Hepatocyte (in vitro differentiated cells): ENCODE measurements at regions not wholly inside any gene's neighbourhood (a gene's known extent, or its start where the extent isn't known, plus 50 kb on each side); places are given as distances from the start of the nearest gene placed in this dataset.

Experiments used
- DNase-seq: peaks from one replicate; pipeline ENCODE4 v3.0.0-alpha.2; 2016; ENCODE audit warnings: low spot score
- H2AFZ ChIP-seq: fragments of 200-600 bp; sonication (generic); 2 replicates; pipeline ENCODE4 v1.6.0; 2016; ENCODE audit warnings: antibody characterized with exemption, mild to moderate bottlenecking
- H3K27ac ChIP-seq: fragments of 200-600 bp; sonication (generic); 2 replicates; pipeline ENCODE4 v1.5.1; 2016; ENCODE audit warnings: mild to moderate bottlenecking
- H3K27me3 ChIP-seq: fragments of 200-600 bp; sonication (generic); 2 replicates; pipeline ENCODE4 v1.6.1; 2016
- H3K36me3 ChIP-seq: fragments of 200-600 bp; sonication (generic); replicated peaks from 2 replicates; pipeline ENCODE4 v1.5.1; 2016; ENCODE audit warnings: low read depth; ENCODE audit not compliant: insufficient read depth
- H3K4me1 ChIP-seq: fragments of 200-600 bp; sonication (generic); 2 replicates; pipeline ENCODE4 v1.5.1; 2016; ENCODE audit warnings: mild to moderate bottlenecking, moderate library complexity; ENCODE audit not compliant: insufficient read depth
- H3K4me2 ChIP-seq: fragments of 200-600 bp; sonication (generic); 2 replicates; pipeline ENCODE4 v1.6.0; 2016
- H3K4me3 ChIP-seq: fragments of 200-600 bp; sonication (generic); 2 replicates; pipeline ENCODE4 v1.5.1; 2016; ENCODE audit warnings: mild to moderate bottlenecking
- H3K79me2 ChIP-seq: fragments of 200-600 bp; sonication (generic); 2 replicates; pipeline ENCODE4 v1.6.0; 2017; ENCODE audit warnings: mild to moderate bottlenecking
- H3K9me2 ChIP-seq: fragments of 200-600 bp; sonication (generic); replicated peaks from 2 replicates; pipeline ENCODE4 v1.6.0; 2017; ENCODE audit warnings: mild to moderate bottlenecking; ENCODE audit not compliant: insufficient read depth
- H3K9me3 ChIP-seq: fragments of 200-600 bp; sonication (generic); 2 replicates; pipeline ENCODE4 v1.5.1; 2016; ENCODE audit warnings: low read depth, mild to moderate bottlenecking
- H4K20me1 ChIP-seq: fragments of 200-600 bp; sonication (generic); 2 replicates; pipeline ENCODE4 v1.6.0; 2016; ENCODE audit warnings: mild to moderate bottlenecking; ENCODE audit not compliant: insufficient read depth, poor library complexity, severe bottlenecking
- EZH2 ChIP-seq: fragments of 200-600 bp; sonication (generic); IDR thresholded peaks from 2 replicates; pipeline ENCODE4 v1.6.1; 2016; ENCODE audit warnings: antibody characterized with exemption, mild to moderate bottlenecking, borderline replicate concordance
- EZH2phosphoT487 ChIP-seq: fragments of 200-600 bp; sonication (generic); IDR thresholded peaks from one replicate; pipeline ENCODE4 v1.6.1; 2018; ENCODE audit warnings: antibody characterized with exemption, mild to moderate bottlenecking, low read depth, moderate library complexity; ENCODE audit not compliant: unreplicated experiment, severe bottlenecking
- WGBS: methylation state at CpG from one replicate; pipeline ENCODE4 v1.1.6; 2016; ENCODE audit warnings: low lambda C conversion rate; ENCODE audit errors: missing lambda C conversion rate; 5-methylcytosine and 5-hydroxymethylcytosine counted together
- TF ChIP-seq, protein P1 (sequence below): fragments of 200-600 bp; sonication (generic); IDR thresholded peaks from 2 replicates; pipeline ENCODE4 v1.5.1; 2016; ENCODE audit warnings: antibody characterized with exemption, mild to moderate bottlenecking; ENCODE audit not compliant: poor library complexity

DNA sequence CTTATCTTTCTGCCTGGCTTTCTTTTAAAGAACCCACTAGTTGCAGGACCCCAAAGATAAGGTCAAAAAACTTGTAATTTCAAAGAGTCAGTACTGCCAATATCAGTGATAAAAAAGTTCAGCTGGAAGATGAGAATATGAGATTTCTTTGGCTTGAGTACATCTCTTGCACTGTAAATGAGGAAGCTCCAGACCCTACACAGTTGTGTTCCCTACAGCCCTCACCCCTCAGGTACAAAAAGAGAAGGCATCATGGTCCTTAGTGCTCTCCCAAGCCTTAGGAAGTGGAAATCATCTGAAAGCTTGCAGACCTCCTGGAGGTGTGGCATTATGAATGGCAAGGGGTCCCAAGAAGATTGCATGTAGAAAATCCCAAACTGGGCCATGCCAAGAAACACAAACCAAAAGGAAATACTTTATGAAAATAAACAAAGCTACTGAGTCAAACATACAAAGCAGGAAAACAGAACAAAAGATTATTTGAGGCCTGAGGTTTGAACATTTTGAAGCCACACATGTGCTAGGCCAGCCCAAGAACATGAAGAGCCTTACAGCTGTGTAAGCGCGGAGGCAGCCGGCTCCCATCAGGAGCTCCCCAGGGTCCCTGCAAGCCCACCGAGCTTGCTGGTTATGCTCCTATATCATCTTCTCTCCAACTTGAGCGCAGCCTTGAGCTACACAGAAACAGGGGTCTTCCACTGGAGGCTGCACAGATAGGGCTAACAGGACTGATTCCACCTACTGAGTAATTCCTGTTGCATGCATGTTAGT, 217.0 kb downstream of the OSR1 start:
- 95% methylated on average over 5 of the region's 5 CpGs for WGBS
- peak overlapping the region; percentile 69 for H3K27ac ChIP-seq
- no peak overlapping the region for H3K4me3 ChIP-seq
- TF ChIP-seq, protein P1, sequence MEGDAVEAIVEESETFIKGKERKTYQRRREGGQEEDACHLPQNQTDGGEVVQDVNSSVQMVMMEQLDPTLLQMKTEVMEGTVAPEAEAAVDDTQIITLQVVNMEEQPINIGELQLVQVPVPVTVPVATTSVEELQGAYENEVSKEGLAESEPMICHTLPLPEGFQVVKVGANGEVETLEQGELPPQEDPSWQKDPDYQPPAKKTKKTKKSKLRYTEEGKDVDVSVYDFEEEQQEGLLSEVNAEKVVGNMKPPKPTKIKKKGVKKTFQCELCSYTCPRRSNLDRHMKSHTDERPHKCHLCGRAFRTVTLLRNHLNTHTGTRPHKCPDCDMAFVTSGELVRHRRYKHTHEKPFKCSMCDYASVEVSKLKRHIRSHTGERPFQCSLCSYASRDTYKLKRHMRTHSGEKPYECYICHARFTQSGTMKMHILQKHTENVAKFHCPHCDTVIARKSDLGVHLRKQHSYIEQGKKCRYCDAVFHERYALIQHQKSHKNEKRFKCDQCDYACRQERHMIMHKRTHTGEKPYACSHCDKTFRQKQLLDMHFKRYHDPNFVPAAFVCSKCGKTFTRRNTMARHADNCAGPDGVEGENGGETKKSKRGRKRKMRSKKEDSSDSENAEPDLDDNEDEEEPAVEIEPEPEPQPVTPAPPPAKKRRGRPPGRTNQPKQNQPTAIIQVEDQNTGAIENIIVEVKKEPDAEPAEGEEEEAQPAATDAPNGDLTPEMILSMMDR: no peak
- TF ChIP-seq EZH2 (no peak), EZH2phosphoT487 (no peak)
- no peak overlapping the region for H2AFZ ChIP-seq
- no peak for DNase-seq
- H3K9me3 ChIP-seq: no peaks in the 10 kb centered on the region
- no peak overlapping the region for H3K4me2 ChIP-seq
- no peaks in the 10 kb centered on the region for H3K27me3 ChIP-seq
- no peaks in the 10 kb centered on the region for H4K20me1 ChIP-seq
- no peaks in the 10 kb centered on the region for H3K9me2 ChIP-seq
- H3K4me1 ChIP-seq: peaks cover 18% of the 10 kb centered on the region
- H3K36me3 ChIP-seq: no peaks in the 10 kb centered on the region
- no peaks in the 10 kb centered on the region for H3K79me2 ChIP-seq

DNA sequence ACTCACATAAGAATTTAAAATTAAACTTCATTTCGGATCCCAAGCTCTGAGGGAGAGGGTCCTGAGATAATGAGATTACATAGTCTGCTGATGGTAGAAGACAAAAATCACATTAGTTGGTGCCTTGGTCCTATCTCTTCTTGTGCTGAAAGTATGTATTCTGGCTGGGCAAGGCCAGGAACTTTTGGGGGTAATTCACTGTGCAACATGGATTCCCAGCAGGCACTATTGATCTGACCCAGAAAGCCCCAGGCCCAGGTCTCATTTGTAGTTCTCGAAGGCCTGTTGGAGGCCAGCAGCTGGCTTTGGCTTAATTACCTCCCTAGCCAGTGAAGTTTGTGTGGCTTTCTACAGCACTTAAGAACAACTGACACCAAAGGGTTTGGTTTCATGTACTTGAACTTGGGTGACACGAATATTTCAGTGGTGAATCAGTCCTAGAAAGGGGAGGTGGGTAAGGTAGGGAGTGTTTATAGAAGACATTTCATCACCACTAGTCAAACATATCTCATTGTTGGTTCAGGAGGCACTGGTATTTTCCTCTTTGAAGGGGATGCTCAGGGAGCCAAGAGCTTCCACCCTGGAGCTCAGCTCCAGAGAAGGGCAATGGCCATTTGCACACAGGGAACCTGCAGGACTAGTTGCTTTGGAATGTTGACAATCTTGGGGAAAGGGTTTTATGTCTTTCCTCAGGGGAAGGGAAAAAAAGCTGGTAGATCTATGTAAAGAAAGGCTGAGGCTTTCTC, 217.8 kb downstream of the OSR1 start:
- Histone ChIP-seq H3K4me2 (no peak overlapping the region), H3K27me3 (no peaks in the 10 kb centered on the region)
- 71% methylated on average over 3 of the region's 3 CpGs for WGBS

DNA sequence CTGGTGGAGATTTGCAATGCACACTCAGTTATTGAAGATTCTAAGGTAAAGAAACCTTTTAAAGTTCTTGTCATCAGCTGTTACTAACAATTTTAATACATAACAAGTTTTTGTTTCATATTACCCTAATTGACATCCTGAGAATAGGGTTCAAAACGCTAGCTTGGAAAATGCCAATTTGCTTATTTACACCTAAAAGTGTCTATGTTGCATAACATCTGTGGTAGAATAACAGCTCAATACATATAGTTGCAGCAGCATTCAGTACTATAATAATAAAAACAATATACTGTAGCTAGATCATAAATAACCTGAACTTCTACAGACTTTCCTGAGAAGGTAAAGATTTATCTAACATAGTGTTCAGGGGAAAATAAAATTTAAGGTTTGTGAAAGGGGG, 219.0 kb downstream of the OSR1 start:
- WGBS: 76% methylated on average over 1 of the region's 1 CpG
- Histone ChIP-seq H3K79me2 (no peaks in the 10 kb centered on the region), H3K4me1 (peaks cover 18% of the 10 kb centered on the region), H3K4me3 (no peak overlapping the region), H4K20me1 (no peaks in the 10 kb centered on the region), H3K4me2 (no peak overlapping the region), H3K9me2 (no peaks in the 10 kb centered on the region), H3K9me3 (no peaks in the 10 kb centered on the region), H3K36me3 (no peaks in the 10 kb centered on the region), H2AFZ (no peak overlapping the region), H3K27me3 (no peaks in the 10 kb centered on the region), H3K27ac (peak overlapping the region; percentile 23)
- DNase-seq: no peak
- no peak for TF ChIP-seq EZH2phosphoT487
- no peak for TF ChIP-seq EZH2
- TF ChIP-seq, protein P1: peak; percentile 10

More for the DNA sequence above, 217.8 kb downstream of the OSR1 start:
- no peak overlapping the region for H3K4me3 ChIP-seq
- no peaks in the 10 kb centered on the region for H3K36me3 ChIP-seq
- H3K79me2 ChIP-seq: no peaks in the 10 kb centered on the region
- H3K9me2 ChIP-seq: no peaks in the 10 kb centered on the region
- H2AFZ ChIP-seq: no peak overlapping the region
- H3K27ac ChIP-seq: peak overlapping the region; percentile 90
- H4K20me1 ChIP-seq: no peaks in the 10 kb centered on the region
- no peak for TF ChIP-seq EZH2phosphoT487
- no peak for TF ChIP-seq EZH2
- TF ChIP-seq, protein P1: no peak
- H3K4me1 ChIP-seq: peaks cover 18% of the 10 kb centered on the region
- peak; percentile 76 for DNase-seq
- no peaks in the 10 kb centered on the region for H3K9me3 ChIP-seq
